ENCODE measurements at regions not wholly inside any gene's neighbourhood (a gene's known extent, or its start where the extent isn't known, plus 50 kb on each side); places are given as distances from the start of the nearest gene placed in this dataset.

DNA sequence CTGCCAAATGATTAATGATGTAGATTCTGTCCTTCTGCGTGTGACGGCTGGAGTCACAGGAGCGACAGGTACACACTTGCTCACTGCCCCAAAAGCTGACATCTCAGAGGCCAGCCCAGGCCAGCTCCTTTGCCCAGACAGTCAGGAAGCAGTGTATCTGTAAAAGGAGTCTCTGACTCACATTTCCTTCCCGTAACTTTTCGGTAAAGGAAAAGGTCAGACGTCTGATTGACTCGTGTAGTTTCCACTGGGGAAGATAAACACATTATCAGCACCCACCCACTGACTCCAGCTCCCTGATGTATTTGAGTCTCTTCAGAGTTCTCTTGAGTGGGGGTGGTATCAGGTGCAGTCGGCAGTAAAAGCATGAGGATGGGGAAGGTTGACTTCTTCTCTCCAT is 64.4 kb upstream of the WWC1 start:
- Histone ChIP-seq H3K36me3 (ENCODE audit: control insufficient read depth in 4 of 4, insufficient read depth in 3 of 4, low read depth in 1 of 4, low read length in 3 of 4) (no peaks in the 10 kb centered on the region), H3K4me3 (ENCODE audit: low read depth in 1 of 3, low read length in 3 of 3) (no peak overlapping the region), H3K27ac (ENCODE audit: low read depth in 1 of 2, low read length in 2 of 2) (no peak overlapping the region), H3K4me1 (ENCODE audit: control insufficient read depth in 4 of 4, insufficient read depth in 4 of 4, low read length in 3 of 4) (no peaks in the 10 kb centered on the region), H3K27me3 (ENCODE audit: control insufficient read depth in 4 of 4, insufficient read depth in 4 of 4, low read length in 3 of 4) (no peaks in the 10 kb centered on the region), H3K9ac (ENCODE audit: low read depth in 1 of 2, low read length in 2 of 2) (no peak overlapping the region), H3K9me3 (ENCODE audit: control insufficient read depth in 4 of 4, low read length in 3 of 4) (no peaks in the 10 kb centered on the region)
- no peak for TF ChIP-seq RAD21 (IDR thresholded peaks at IDR 0.05)
- peak; percentile 47 for TF ChIP-seq NR2F2 (IDR thresholded peaks at IDR 0.05)
- WGBS, result 68% methylated on average over 8 of the region's 8 CpGs
- no peak for DNase-seq (ENCODE audit: low spot score)

- no peak overlapping the region for H3K27ac ChIP-seq (ENCODE audit: low read depth in 1 of 2, low read length in 2 of 2)
- DNase-seq (ENCODE audit: low spot score), result no peak
- WGBS, result 78% methylated on average over 9 of the region's 9 CpGs
Measured at GRCh38 chr5:168227973-168228615, 63.4 kb upstream of the WWC1 start.

DNA sequence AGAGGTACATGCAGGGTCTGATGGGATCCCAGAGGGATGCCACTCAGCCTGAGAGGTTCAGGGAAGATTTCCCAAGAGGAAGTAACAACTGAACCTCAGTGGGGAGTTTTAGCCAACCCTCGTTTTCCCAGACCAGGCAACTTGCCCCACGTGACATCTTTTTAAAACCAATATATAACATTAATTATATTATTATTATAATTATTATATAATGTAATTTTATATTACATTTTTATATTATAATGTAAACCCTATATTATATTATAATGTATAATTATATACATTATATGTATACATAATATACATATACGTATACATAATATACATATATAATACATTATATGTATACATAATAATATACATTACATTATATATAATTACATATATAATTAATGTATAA is 62.8 kb upstream of the WWC1 start:
- Histone ChIP-seq H3K9ac (ENCODE audit: low read depth in 1 of 2, low read length in 2 of 2) (no peak overlapping the region), H3K27me3 (ENCODE audit: control insufficient read depth in 4 of 4, insufficient read depth in 4 of 4, low read length in 3 of 4) (no peaks in the 10 kb centered on the region), H3K36me3 (ENCODE audit: control insufficient read depth in 4 of 4, insufficient read depth in 3 of 4, low read depth in 1 of 4, low read length in 3 of 4) (no peaks in the 10 kb centered on the region), H3K9me3 (ENCODE audit: control insufficient read depth in 4 of 4, low read length in 3 of 4) (no peaks in the 10 kb centered on the region), H3K27ac (ENCODE audit: low read depth in 1 of 2, low read length in 2 of 2) (no peak overlapping the region), H3K4me3 (ENCODE audit: low read depth in 1 of 3, low read length in 3 of 3) (no peak overlapping the region), H3K4me1 (ENCODE audit: control insufficient read depth in 4 of 4, insufficient read depth in 4 of 4, low read length in 3 of 4) (no peaks in the 10 kb centered on the region)
- TF ChIP-seq RXRA (IDR thresholded peaks at IDR 0.05), result no peak
- TF ChIP-seq YY1 (IDR thresholded peaks at IDR 0.05), result no peak
- no peak for TF ChIP-seq FOXA1 (IDR thresholded peaks at IDR 0.05)
- 91% methylated on average over 3 of the region's 3 CpGs for WGBS
- DNase-seq (ENCODE audit: low spot score), result no peak

More at GRCh38 chr5:168227973-168228615, 63.4 kb upstream of the WWC1 start:
- Histone ChIP-seq H3K9ac (ENCODE audit: low read depth in 1 of 2, low read length in 2 of 2) (no peak overlapping the region), H3K9me3 (ENCODE audit: control insufficient read depth in 4 of 4, low read length in 3 of 4) (no peaks in the 10 kb centered on the region), H3K27me3 (ENCODE audit: control insufficient read depth in 4 of 4, insufficient read depth in 4 of 4, low read length in 3 of 4) (no peaks in the 10 kb centered on the region), H3K4me1 (ENCODE audit: control insufficient read depth in 4 of 4, insufficient read depth in 4 of 4, low read length in 3 of 4) (no peaks in the 10 kb centered on the region), H3K4me3 (ENCODE audit: low read depth in 1 of 3, low read length in 3 of 3) (no peak overlapping the region), H3K36me3 (ENCODE audit: control insufficient read depth in 4 of 4, insufficient read depth in 3 of 4, low read depth in 1 of 4, low read length in 3 of 4) (no peaks in the 10 kb centered on the region)
- TF ChIP-seq TAF1 (conservative IDR thresholded peaks at IDR 0.05) (no peak), YY1 (IDR thresholded peaks at IDR 0.05) (no peak), HNF4A (conservative IDR thresholded peaks at IDR 0.05) (no peak), ZBTB33 (IDR thresholded peaks at IDR 0.05) (no peak), GABPA (IDR thresholded peaks at IDR 0.05 in 1 of 2, conservative IDR thresholded peaks at IDR 0.05 in 1 of 2) (no peak)
- TF ChIP-seq, protein P1, sequence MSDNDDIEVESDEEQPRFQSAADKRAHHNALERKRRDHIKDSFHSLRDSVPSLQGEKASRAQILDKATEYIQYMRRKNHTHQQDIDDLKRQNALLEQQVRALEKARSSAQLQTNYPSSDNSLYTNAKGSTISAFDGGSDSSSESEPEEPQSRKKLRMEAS (IDR thresholded peaks at IDR 0.05), result no peak

- Histone ChIP-seq H3K27ac (ENCODE audit: low read depth in 1 of 2, low read length in 2 of 2) (no peak overlapping the region), H3K9me3 (ENCODE audit: control insufficient read depth in 4 of 4, low read length in 3 of 4) (no peaks in the 10 kb centered on the region), H3K27me3 (ENCODE audit: control insufficient read depth in 4 of 4, insufficient read depth in 4 of 4, low read length in 3 of 4) (no peaks in the 10 kb centered on the region), H3K4me1 (ENCODE audit: control insufficient read depth in 4 of 4, insufficient read depth in 4 of 4, low read length in 3 of 4) (no peaks in the 10 kb centered on the region), H3K36me3 (ENCODE audit: control insufficient read depth in 4 of 4, insufficient read depth in 3 of 4, low read depth in 1 of 4, low read length in 3 of 4) (no peaks in the 10 kb centered on the region), H3K4me3 (ENCODE audit: low read depth in 1 of 3, low read length in 3 of 3) (no peak overlapping the region), H3K9ac (ENCODE audit: low read depth in 1 of 2, low read length in 2 of 2) (no peak overlapping the region)
- 95% methylated on average over 3 of the region's 3 CpGs for WGBS
- no peak for DNase-seq (ENCODE audit: low spot score)
- no peak for TF ChIP-seq SP1 (IDR thresholded peaks at IDR 0.05)
- no peak for TF ChIP-seq HNF4G (IDR thresholded peaks at IDR 0.05)
- no peak for TF ChIP-seq FOXA1 (IDR thresholded peaks at IDR 0.05)
- TF ChIP-seq, protein P2, sequence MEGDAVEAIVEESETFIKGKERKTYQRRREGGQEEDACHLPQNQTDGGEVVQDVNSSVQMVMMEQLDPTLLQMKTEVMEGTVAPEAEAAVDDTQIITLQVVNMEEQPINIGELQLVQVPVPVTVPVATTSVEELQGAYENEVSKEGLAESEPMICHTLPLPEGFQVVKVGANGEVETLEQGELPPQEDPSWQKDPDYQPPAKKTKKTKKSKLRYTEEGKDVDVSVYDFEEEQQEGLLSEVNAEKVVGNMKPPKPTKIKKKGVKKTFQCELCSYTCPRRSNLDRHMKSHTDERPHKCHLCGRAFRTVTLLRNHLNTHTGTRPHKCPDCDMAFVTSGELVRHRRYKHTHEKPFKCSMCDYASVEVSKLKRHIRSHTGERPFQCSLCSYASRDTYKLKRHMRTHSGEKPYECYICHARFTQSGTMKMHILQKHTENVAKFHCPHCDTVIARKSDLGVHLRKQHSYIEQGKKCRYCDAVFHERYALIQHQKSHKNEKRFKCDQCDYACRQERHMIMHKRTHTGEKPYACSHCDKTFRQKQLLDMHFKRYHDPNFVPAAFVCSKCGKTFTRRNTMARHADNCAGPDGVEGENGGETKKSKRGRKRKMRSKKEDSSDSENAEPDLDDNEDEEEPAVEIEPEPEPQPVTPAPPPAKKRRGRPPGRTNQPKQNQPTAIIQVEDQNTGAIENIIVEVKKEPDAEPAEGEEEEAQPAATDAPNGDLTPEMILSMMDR (IDR thresholded peaks at IDR 0.05; ENCODE audit: low read depth, low read length, missing input control), result no peak
- TF ChIP-seq, protein P3, sequence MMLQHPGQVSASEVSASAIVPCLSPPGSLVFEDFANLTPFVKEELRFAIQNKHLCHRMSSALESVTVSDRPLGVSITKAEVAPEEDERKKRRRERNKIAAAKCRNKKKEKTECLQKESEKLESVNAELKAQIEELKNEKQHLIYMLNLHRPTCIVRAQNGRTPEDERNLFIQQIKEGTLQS (IDR thresholded peaks at IDR 0.05), result no peak
- TF ChIP-seq NR2F2 (IDR thresholded peaks at IDR 0.05), result no peak
- no peak for TF ChIP-seq EGR1 (IDR thresholded peaks at IDR 0.05; ENCODE audit: low read depth in 2 of 2)
- no peak for TF ChIP-seq RAD21 (IDR thresholded peaks at IDR 0.05)
- TF ChIP-seq FOXA2 (IDR thresholded peaks at IDR 0.05), result no peak
- no peak for TF ChIP-seq JUND (IDR thresholded peaks at IDR 0.05)
- TF ChIP-seq ZBTB33 (IDR thresholded peaks at IDR 0.05), result no peak
- TF ChIP-seq, protein P1 (IDR thresholded peaks at IDR 0.05), result no peak
- TF ChIP-seq TAF1 (conservative IDR thresholded peaks at IDR 0.05), result no peak
- no peak for TF ChIP-seq RXRA (IDR thresholded peaks at IDR 0.05)
Measured at GRCh38 chr5:168234133-168234532, 57.3 kb upstream of the WWC1 start.

All from liver (tissue), 8 donors.